ENCODE measurements at regions not wholly inside any gene's neighbourhood (a gene's known extent, or its start where the extent isn't known, plus 50 kb on each side); places are given as distances from the start of the nearest gene placed in this dataset.

DNA sequence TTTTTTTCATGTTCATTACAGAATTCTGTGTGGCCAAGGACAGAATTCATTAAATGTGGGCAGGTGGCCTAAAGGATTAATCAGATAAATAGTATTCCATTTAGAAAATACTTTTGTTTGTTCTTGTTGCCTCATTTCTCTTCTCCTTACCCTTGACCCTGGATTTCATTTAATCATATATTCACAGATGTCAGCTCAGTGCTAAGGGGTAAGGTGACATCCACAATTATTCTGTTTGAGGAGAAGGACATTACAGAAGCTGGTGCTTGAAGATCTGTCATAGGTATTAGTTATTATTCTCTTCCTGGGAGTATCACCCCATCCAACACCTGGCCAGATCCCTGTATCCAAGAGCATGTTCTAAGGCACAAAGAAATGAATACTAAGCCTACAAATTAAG lies 961.1 kb downstream of the XPNPEP1 start:
- TF ChIP-seq RAD21 (IDR thresholded peaks at IDR 0.05; ENCODE audit: low read depth) (no peak), EP300 (IDR thresholded peaks at IDR 0.05; ENCODE audit: borderline replicate concordance) (no peak), YY1 (IDR thresholded peaks at IDR 0.05; ENCODE audit: low read depth) (no peak), ZBTB7A (IDR thresholded peaks at IDR 0.05; ENCODE audit: low read depth) (no peak), REST (IDR thresholded peaks at IDR 0.05; ENCODE audit: low read depth) (no peak), TCF12 (IDR thresholded peaks at IDR 0.05; ENCODE audit: low read depth) (no peak), TAF1 (IDR thresholded peaks at IDR 0.05; ENCODE audit: low read depth) (no peak), NFIC (IDR thresholded peaks at IDR 0.05) (no peak)

Data from Ishikawa (cell line).